BJ (cell line): ENCODE measurements at regions not wholly inside any gene's neighbourhood (a gene's known extent, or its start where the extent isn't known, plus 50 kb on each side); places are given as distances from the start of the nearest gene placed in this dataset.

Source experiments
- CTCF ChIA-PET: fragments of 350-600 bp; formaldehyde crosslinking; extraction: SDS; loops from one replicate; lab custom pipeline; 2021; ENCODE audit warnings: antibody characterized with exemption, inconsistent platforms; lab: Yijun Ruan, JAX
- POLR2A ChIA-PET: fragments of 300-600 bp; sonication (Branson Sonifier 250); formaldehyde crosslinking; extraction: SDS; loops from one replicate; lab custom pipeline; 2021; ENCODE audit warnings: antibody characterized with exemption; lab: Charles Lee
- DNase-seq: peaks from one replicate; pipeline ENCODE4 v3.0.0-alpha.2; 2011; ENCODE audit warnings: low read depth
- H3K27me3 ChIP-seq: 2 replicates; pipeline ENCODE4 v1.6.0; 2011; ENCODE audit warnings: low read length; ENCODE audit not compliant: control insufficient read depth, insufficient read depth
- H3K36me3 ChIP-seq: 2 replicates; pipeline ENCODE4 v1.5.1; 2011; ENCODE audit warnings: low read length; ENCODE audit not compliant: control insufficient read depth, insufficient read depth
- H3K4me3 ChIP-seq: 2 replicates; pipeline ENCODE4 v1.5.1; 2011; ENCODE audit warnings: low read depth, mild to moderate bottlenecking, control low read depth, low read length
- CTCF ChIP-seq: IDR thresholded peaks from 2 replicates; pipeline ENCODE4 v1.5.1; 2011; ENCODE audit warnings: low read depth, mild to moderate bottlenecking, control low read depth, inconsistent platforms, low read length, moderate library complexity; ENCODE audit not compliant: insufficient read depth

- ChIA-PET CTCF (no interaction called here), POLR2A (no interaction called here)
- no peak for TF ChIP-seq CTCF
- H3K4me3 ChIP-seq: no peak overlapping the region
- no peak for DNase-seq
- no peaks in the 10 kb centered on the region for H3K36me3 ChIP-seq
- no peaks in the 10 kb centered on the region for H3K27me3 ChIP-seq
Observed at GRCh38 chr6:14335071-14335470, 217.5 kb downstream of the CD83 start.

DNA sequence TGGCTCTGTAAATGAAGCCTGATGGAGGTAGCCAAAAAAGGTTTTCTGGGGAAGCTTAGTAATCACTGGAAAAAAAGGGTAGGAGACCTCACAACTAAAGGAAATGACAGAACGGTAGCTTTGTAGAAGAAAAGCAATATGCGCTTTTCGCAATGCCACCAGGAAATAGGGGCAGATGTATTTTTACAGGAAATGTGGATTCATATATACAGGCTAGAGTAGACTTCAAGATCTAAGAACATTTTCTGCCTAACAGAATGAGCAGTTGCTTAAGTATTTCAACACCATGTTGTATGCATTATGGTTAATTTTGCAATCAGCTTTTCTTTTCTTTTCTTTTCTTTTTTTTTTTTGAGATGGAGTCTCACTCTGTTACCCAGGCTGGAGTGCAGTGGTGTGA lies 219.6 kb downstream of the CD83 start:
- CTCF ChIA-PET: no interaction called here

GRCh38 chr6:14339172-14339571 lies 221.6 kb downstream of the CD83 start:
- POLR2A ChIA-PET: no interaction called here
- no peaks in the 10 kb centered on the region for H3K27me3 ChIP-seq
- TF ChIP-seq CTCF: no peak
- DNase-seq: no peak
- no peak overlapping the region for H3K4me3 ChIP-seq
- CTCF ChIA-PET: no interaction called here
- no peaks in the 10 kb centered on the region for H3K36me3 ChIP-seq

More for the DNA sequence above, 219.6 kb downstream of the CD83 start:
- Histone ChIP-seq H3K4me3 (no peak overlapping the region), H3K27me3 (no peaks in the 10 kb centered on the region), H3K36me3 (no peaks in the 10 kb centered on the region)
- POLR2A ChIA-PET: no interaction called here
- TF ChIP-seq CTCF: no peak
- DNase-seq: no peak

- CTCF ChIA-PET: no interaction called here
- no peak for DNase-seq
- H3K27me3 ChIP-seq: no peaks in the 10 kb centered on the region
Observed at GRCh38 chr6:14339711-14340584, 222.4 kb downstream of the CD83 start.

DNA sequence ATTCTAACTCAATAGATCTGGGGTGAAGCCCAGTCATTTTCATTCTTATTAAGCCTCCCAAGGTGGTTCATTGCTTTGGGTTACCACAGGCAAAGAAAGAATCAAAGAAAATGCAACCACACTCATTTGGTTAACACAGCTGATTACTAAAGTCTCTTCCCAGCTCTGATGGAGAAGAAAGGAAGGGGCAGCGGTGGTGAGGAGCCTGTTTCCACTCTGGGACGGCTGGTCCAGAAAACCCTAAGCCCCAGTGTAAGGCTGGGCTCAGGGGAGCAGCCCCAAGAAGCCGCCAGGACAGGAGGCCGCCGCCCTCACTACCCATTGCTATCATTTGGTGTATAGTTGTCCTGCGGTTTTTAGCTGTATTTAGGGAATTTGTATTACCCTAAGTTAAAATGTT lies 226.9 kb downstream of the CD83 start:
- POLR2A ChIA-PET: no interaction called here
- Histone ChIP-seq H3K36me3 (no peaks in the 10 kb centered on the region), H3K27me3 (no peaks in the 10 kb centered on the region), H3K4me3 (no peak overlapping the region)
- no peak for TF ChIP-seq CTCF
- DNase-seq: no peak
- CTCF ChIA-PET: no interaction called here

More at GRCh38 chr6:14339711-14340584, 222.4 kb downstream of the CD83 start:
- Histone ChIP-seq H3K4me3 (no peak overlapping the region), H3K36me3 (no peaks in the 10 kb centered on the region)
- POLR2A ChIA-PET: no interaction called here
- TF ChIP-seq CTCF: no peak
